ENCODE measurements at regions not wholly inside any gene's neighbourhood (a gene's known extent, or its start where the extent isn't known, plus 50 kb on each side); places are given as distances from the start of the nearest gene placed in this dataset.

DNA sequence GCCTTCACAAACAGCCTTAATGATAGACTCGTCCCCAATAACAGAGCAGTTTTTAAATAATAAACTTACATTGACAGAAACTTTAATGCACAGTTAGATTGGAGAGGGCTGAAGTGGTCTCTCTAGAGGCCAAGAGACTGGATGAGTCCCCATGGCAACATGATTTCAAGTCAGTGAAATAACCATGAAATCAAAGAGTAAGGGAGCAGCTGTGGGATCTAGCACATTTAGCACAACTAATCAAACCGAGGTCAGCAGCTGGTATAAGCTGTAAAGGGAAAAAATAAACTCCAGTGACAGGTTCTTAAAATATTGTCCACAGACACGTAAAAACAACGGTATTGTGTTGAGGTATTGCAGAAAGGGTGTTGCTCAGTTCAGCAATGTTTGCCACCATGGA lies 916.6 kb downstream of the DNAH5 start:
- Histone ChIP-seq H3K27ac (ENCODE audit: low read length) (no peak overlapping the region), H2AFZ (ENCODE audit: low read length) (no peak overlapping the region)
- no peak for DNase-seq

DNA sequence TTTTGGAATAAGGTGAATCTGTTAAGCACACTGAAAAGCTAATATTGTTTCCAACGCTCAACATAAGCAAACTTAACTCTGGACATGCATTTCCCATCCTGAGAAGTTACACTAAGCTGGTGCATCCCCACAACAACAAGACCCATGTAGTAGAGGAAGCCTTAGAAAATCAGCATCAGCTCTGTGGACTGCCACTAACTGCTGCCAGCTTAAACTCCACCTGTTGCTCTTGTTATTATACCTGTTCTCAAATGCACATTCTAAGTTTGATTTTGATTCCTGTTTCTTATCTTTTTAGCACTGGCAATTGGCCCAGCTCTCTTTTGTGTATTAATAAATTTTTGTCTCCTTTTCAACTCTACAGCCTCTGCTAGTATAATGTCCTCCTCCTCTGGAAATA lies 924.8 kb downstream of the DNAH5 start:
- Histone ChIP-seq H3K9me2 (replicated peaks; ENCODE audit: insufficient read depth, low read length) (no peaks in the 10 kb centered on the region), H3K4me2 (ENCODE audit: low read depth, low read length, poor library complexity, severe bottlenecking) (no peak overlapping the region), H3K27me3 (ENCODE audit: low read length) (no peaks in the 10 kb centered on the region), H3K36me3 (ENCODE audit: insufficient read depth, low read length) (no peaks in the 10 kb centered on the region), H4K20me1 (ENCODE audit: insufficient read depth, low read depth, low read length) (no peaks in the 10 kb centered on the region), H3K9me3 (ENCODE audit: low read length) (peaks cover 24% of the 10 kb centered on the region), H3K27ac (ENCODE audit: low read length) (no peak overlapping the region), H3K79me2 (ENCODE audit: low read length) (no peaks in the 10 kb centered on the region), H2AFZ (ENCODE audit: low read length) (no peak overlapping the region), H3K4me3 (ENCODE audit: low read length) (no peak overlapping the region), H3K9ac (ENCODE audit: low read length) (no peak overlapping the region), H3K4me1 (ENCODE audit: low read length) (no peaks in the 10 kb centered on the region)
- DNase-seq, result no peak

More for the DNA sequence above, 916.6 kb downstream of the DNAH5 start:
- Histone ChIP-seq H4K20me1 (ENCODE audit: insufficient read depth, low read depth, low read length) (no peaks in the 10 kb centered on the region), H3K4me1 (ENCODE audit: low read length) (no peaks in the 10 kb centered on the region), H3K4me2 (ENCODE audit: low read depth, low read length, poor library complexity, severe bottlenecking) (no peak overlapping the region), H3K9ac (ENCODE audit: low read length) (no peak overlapping the region), H3K27me3 (ENCODE audit: low read length) (no peaks in the 10 kb centered on the region), H3K36me3 (ENCODE audit: insufficient read depth, low read length) (no peaks in the 10 kb centered on the region), H3K9me2 (replicated peaks; ENCODE audit: insufficient read depth, low read length) (no peaks in the 10 kb centered on the region), H3K9me3 (ENCODE audit: low read length) (peaks cover 36% of the 10 kb centered on the region), H3K79me2 (ENCODE audit: low read length) (no peaks in the 10 kb centered on the region), H3K4me3 (ENCODE audit: low read length) (no peak overlapping the region)

DNA sequence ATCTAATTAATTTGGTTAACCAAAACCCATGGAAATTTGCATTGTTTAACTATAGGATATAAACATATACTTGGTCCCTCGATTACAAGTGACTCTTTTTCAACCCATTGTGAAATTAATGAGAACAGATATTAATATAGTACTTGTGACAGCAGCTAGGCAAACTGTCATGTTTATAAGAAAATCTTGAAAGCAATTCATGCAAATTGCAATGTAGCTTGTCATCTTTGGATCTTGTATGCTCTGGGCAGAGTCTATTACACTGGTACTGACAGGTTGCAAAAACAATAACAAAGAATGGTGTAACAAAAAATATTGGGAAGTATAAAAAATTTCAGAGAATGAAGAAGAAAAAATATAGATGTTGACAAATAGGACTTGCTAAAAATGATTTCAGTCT lies 941.0 kb downstream of the DNAH5 start:
- H3K9me2 ChIP-seq (replicated peaks; ENCODE audit: insufficient read depth, low read length), result no peaks in the 10 kb centered on the region
- no peak overlapping the region for H3K4me3 ChIP-seq (ENCODE audit: low read length)
- no peaks in the 10 kb centered on the region for H3K4me1 ChIP-seq (ENCODE audit: low read length)
- no peaks in the 10 kb centered on the region for H3K27me3 ChIP-seq (ENCODE audit: low read length)
- H3K27ac ChIP-seq (ENCODE audit: low read length), result no peak overlapping the region
- peaks cover 44% of the 10 kb centered on the region for H3K9me3 ChIP-seq (ENCODE audit: low read length)
- no peaks in the 10 kb centered on the region for H3K36me3 ChIP-seq (ENCODE audit: insufficient read depth, low read length)
- no peaks in the 10 kb centered on the region for H4K20me1 ChIP-seq (ENCODE audit: insufficient read depth, low read depth, low read length)
- H3K79me2 ChIP-seq (ENCODE audit: low read length), result no peaks in the 10 kb centered on the region
- H2AFZ ChIP-seq (ENCODE audit: low read length), result no peak overlapping the region
- DNase-seq, result no peak
- H3K9ac ChIP-seq (ENCODE audit: low read length), result no peak overlapping the region
- H3K4me2 ChIP-seq (ENCODE audit: low read depth, low read length, poor library complexity, severe bottlenecking), result no peak overlapping the region

DNA sequence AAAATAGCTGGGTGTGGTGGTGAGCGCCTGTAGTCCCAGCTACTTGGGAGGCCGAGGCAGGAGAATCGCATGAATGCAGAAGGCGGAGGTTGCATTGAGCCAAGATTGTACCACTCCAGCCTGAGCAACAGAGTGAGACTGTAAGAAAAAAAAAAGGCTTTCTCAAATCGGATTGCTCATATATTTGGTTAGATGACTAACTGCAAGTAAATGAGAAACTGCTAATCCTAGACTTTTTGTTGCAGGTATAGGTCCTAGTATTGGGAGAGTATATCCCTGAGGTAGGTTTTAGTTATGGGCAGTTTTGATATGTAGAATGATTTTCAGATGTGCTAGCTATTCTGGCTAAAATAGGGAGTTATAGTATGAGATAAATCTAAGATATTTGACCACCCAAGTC lies 944.8 kb downstream of the DNAH5 start:
- Histone ChIP-seq H3K9ac (ENCODE audit: low read length) (no peak overlapping the region), H3K27me3 (ENCODE audit: low read length) (no peaks in the 10 kb centered on the region), H3K4me2 (ENCODE audit: low read depth, low read length, poor library complexity, severe bottlenecking) (no peak overlapping the region), H3K4me3 (ENCODE audit: low read length) (no peak overlapping the region), H4K20me1 (ENCODE audit: insufficient read depth, low read depth, low read length) (no peaks in the 10 kb centered on the region), H3K9me2 (replicated peaks; ENCODE audit: insufficient read depth, low read length) (no peaks in the 10 kb centered on the region), H3K36me3 (ENCODE audit: insufficient read depth, low read length) (no peaks in the 10 kb centered on the region), H3K27ac (ENCODE audit: low read length) (no peak overlapping the region), H2AFZ (ENCODE audit: low read length) (no peak overlapping the region), H3K79me2 (ENCODE audit: low read length) (no peaks in the 10 kb centered on the region), H3K9me3 (ENCODE audit: low read length) (peaks cover 31% of the 10 kb centered on the region), H3K4me1 (ENCODE audit: low read length) (no peaks in the 10 kb centered on the region)
- no peak for DNase-seq

DNA sequence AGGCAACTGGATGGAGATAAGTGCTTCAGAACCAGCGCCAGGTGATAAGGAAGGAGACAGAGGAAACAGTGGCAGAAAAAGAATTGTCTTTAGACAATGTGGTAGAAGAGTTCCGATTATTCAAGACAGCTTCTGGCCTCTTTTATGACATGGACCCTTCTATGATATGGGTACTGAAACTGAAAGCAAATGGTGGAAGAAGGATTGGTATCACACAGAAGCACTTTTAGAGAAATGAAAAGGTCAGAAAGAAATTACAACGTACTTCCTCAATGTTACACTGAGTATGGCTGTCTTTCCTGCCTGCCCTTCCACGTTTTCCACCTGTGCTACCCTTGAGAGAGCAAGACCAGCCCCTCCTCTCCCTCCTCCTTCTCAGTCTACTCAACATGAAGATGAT lies 959.3 kb downstream of the DNAH5 start:
- Histone ChIP-seq H4K20me1 (ENCODE audit: insufficient read depth, low read depth, low read length) (no peaks in the 10 kb centered on the region), H3K9ac (ENCODE audit: low read length) (no peak overlapping the region), H3K4me2 (ENCODE audit: low read depth, low read length, poor library complexity, severe bottlenecking) (no peak overlapping the region), H3K27ac (ENCODE audit: low read length) (no peak overlapping the region), H3K27me3 (ENCODE audit: low read length) (no peaks in the 10 kb centered on the region), H3K9me3 (ENCODE audit: low read length) (peaks cover 23% of the 10 kb centered on the region), H2AFZ (ENCODE audit: low read length) (no peak overlapping the region), H3K79me2 (ENCODE audit: low read length) (no peaks in the 10 kb centered on the region), H3K4me3 (ENCODE audit: low read length) (no peak overlapping the region), H3K36me3 (ENCODE audit: insufficient read depth, low read length) (no peaks in the 10 kb centered on the region), H3K4me1 (ENCODE audit: low read length) (no peaks in the 10 kb centered on the region), H3K9me2 (replicated peaks; ENCODE audit: insufficient read depth, low read length) (no peaks in the 10 kb centered on the region)
- no peak for DNase-seq

DNA sequence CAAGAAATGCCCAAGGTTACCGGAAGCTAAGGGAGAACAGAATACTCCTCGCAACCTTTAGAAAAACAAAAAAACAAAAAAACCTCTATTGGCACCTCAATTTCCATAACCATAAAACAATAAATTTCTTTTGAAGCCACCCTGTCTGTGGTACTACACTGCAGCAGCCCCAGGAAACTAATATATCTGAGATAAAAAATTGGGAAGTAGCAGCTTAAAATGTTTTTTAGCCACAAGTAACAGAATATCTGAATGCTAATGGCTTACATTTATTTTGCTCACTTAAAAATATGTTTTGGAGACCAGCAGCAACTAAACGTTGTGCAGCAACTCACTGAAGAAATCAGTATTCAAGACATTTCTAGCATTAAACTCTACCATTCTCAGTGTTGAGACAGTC lies 969.6 kb downstream of the DNAH5 start:
- Histone ChIP-seq H3K36me3 (ENCODE audit: insufficient read depth, low read length) (no peaks in the 10 kb centered on the region), H3K4me1 (ENCODE audit: low read length) (no peaks in the 10 kb centered on the region), H3K9ac (ENCODE audit: low read length) (no peak overlapping the region), H3K4me2 (ENCODE audit: low read depth, low read length, poor library complexity, severe bottlenecking) (no peak overlapping the region), H3K27ac (ENCODE audit: low read length) (no peak overlapping the region), H3K4me3 (ENCODE audit: low read length) (no peak overlapping the region), H3K9me3 (ENCODE audit: low read length) (peaks cover 23% of the 10 kb centered on the region), H4K20me1 (ENCODE audit: insufficient read depth, low read depth, low read length) (no peaks in the 10 kb centered on the region), H3K27me3 (ENCODE audit: low read length) (no peaks in the 10 kb centered on the region), H3K9me2 (replicated peaks; ENCODE audit: insufficient read depth, low read length) (no peaks in the 10 kb centered on the region), H2AFZ (ENCODE audit: low read length) (no peak overlapping the region), H3K79me2 (ENCODE audit: low read length) (no peaks in the 10 kb centered on the region)
- no peak for DNase-seq

DNA sequence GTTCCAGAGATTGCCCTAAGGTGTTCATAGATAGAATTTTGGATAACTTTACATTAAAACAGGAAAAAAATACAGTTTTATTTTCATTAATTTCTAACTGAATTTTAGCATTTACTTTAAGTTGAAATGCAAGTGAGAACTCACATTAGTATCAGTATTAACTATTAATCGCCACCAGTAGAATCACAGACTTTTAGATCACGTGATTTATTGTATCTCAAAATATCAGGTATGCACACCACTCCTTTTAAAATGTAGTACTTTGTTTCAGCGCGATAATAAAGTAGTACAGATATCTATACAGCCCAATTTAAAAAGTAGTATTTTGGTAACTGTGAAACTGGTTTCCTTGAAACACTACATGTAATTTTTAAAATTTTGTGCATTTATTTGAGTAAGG lies 978.7 kb downstream of the DNAH5 start:
- Histone ChIP-seq H2AFZ (ENCODE audit: low read length) (no peak overlapping the region), H3K9me2 (replicated peaks; ENCODE audit: insufficient read depth, low read length) (no peaks in the 10 kb centered on the region), H3K36me3 (ENCODE audit: insufficient read depth, low read length) (no peaks in the 10 kb centered on the region), H3K9ac (ENCODE audit: low read length) (no peak overlapping the region), H3K27me3 (ENCODE audit: low read length) (no peaks in the 10 kb centered on the region), H3K27ac (ENCODE audit: low read length) (no peak overlapping the region), H3K79me2 (ENCODE audit: low read length) (no peaks in the 10 kb centered on the region), H3K9me3 (ENCODE audit: low read length) (peaks cover 15% of the 10 kb centered on the region; the same call in 1 of the 2 replicates), H4K20me1 (ENCODE audit: insufficient read depth, low read depth, low read length) (no peaks in the 10 kb centered on the region), H3K4me1 (ENCODE audit: low read length) (no peaks in the 10 kb centered on the region), H3K4me3 (ENCODE audit: low read length) (no peak overlapping the region), H3K4me2 (ENCODE audit: low read depth, low read length, poor library complexity, severe bottlenecking) (no peak overlapping the region)
- no peak for DNase-seq

DNA sequence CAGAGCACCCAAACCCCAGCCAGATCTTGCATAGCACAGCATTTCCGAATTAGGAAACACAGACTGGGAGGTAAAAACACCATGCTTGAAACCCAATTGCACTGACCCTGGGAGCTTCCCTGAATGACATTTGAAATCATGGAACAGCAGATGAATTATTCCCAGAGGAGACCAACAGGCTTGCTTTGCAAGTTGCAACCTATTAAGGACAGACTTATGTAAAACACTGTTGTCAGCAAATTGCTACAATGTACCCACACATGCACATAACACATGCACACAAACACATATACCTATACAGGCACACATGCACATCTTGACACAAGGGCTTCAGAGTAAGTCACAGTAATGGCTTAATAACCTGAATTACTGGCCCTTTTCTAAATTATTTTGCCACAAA lies 984.8 kb downstream of the DNAH5 start:
- Histone ChIP-seq H3K27ac (ENCODE audit: low read length) (no peak overlapping the region), H3K36me3 (ENCODE audit: insufficient read depth, low read length) (no peaks in the 10 kb centered on the region), H3K9me3 (ENCODE audit: low read length) (peaks cover 24% of the 10 kb centered on the region), H3K79me2 (ENCODE audit: low read length) (no peaks in the 10 kb centered on the region), H3K9me2 (replicated peaks; ENCODE audit: insufficient read depth, low read length) (no peaks in the 10 kb centered on the region), H3K4me1 (ENCODE audit: low read length) (no peaks in the 10 kb centered on the region), H3K27me3 (ENCODE audit: low read length) (no peaks in the 10 kb centered on the region), H4K20me1 (ENCODE audit: insufficient read depth, low read depth, low read length) (no peaks in the 10 kb centered on the region), H3K4me3 (ENCODE audit: low read length) (no peak overlapping the region), H2AFZ (ENCODE audit: low read length) (no peak overlapping the region), H3K4me2 (ENCODE audit: low read depth, low read length, poor library complexity, severe bottlenecking) (no peak overlapping the region), H3K9ac (ENCODE audit: low read length) (no peak overlapping the region)
- DNase-seq, result no peak

DNA sequence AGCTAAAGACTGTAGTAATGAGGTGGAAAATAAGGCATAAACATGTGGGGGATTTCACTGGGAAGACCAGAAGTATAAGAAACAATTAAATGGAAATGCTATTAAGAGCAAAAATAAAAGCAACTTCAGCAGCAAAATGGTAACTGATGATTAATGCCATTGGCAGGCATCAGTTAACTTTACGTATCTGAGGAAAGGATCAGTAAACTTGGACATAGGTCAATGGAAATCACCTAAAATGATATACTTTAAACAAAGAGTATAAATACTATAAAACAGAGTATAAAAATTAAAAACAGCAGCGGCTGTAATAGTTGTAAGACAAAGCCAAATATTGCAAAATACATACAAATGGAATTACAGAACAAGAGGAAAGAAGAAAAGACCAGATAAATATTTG lies 992.1 kb downstream of the DNAH5 start:
- H3K4me2 ChIP-seq (ENCODE audit: low read depth, low read length, poor library complexity, severe bottlenecking), result no peak overlapping the region

More for the DNA sequence above, 992.1 kb downstream of the DNAH5 start:
- Histone ChIP-seq H4K20me1 (ENCODE audit: insufficient read depth, low read depth, low read length) (no peaks in the 10 kb centered on the region), H3K27ac (ENCODE audit: low read length) (no peak overlapping the region), H3K4me3 (ENCODE audit: low read length) (no peak overlapping the region), H3K9me3 (ENCODE audit: low read length) (peaks cover 38% of the 10 kb centered on the region), H3K9me2 (replicated peaks; ENCODE audit: insufficient read depth, low read length) (no peaks in the 10 kb centered on the region), H3K27me3 (ENCODE audit: low read length) (no peaks in the 10 kb centered on the region), H3K36me3 (ENCODE audit: insufficient read depth, low read length) (no peaks in the 10 kb centered on the region), H3K79me2 (ENCODE audit: low read length) (no peaks in the 10 kb centered on the region), H3K9ac (ENCODE audit: low read length) (no peak overlapping the region), H3K4me1 (ENCODE audit: low read length) (no peaks in the 10 kb centered on the region), H2AFZ (ENCODE audit: low read length) (no peak overlapping the region)
- DNase-seq, result no peak

Data from Karpas-422 (cell line).